HepG2 (cell line): ENCODE measurements at regions not wholly inside any gene's neighbourhood (a gene's known extent, or its start where the extent isn't known, plus 50 kb on each side); places are given as distances from the start of the nearest gene placed in this dataset.

ENCODE experiments used
- ATAC-seq: fragments of 200-7000 bp; cut with Tn5 transposase; 3 replicates; pipeline ENCODE4 v1.9.1; 2020; ENCODE audit warnings: mild to moderate bottlenecking, moderate library complexity
- BruUV-seq: library from RNA; stranded (reverse); fragments of 400-500 nt; replicated peaks from 2 replicates; lab custom pipeline; 2021; lab: Mats Ljungman, UMichigan
- CTCF ChIA-PET: fragments of 300-600 bp; formaldehyde crosslinking; extraction: SDS; loops from one replicate; lab custom pipeline; 2021; ENCODE audit warnings: low total read pairs, inconsistent platforms, low intra/inter-chr PET ratio; lab: Yijun Ruan, JAX
- POLR2A ChIA-PET: fragments of 350-600 bp; sonication (Branson Sonifier 250); formaldehyde crosslinking; loops from one replicate; lab custom pipeline; 2020; ENCODE audit warnings: antibody characterized with exemption, inconsistent platforms; lab: Yijun Ruan, JAX
- DNase-seq: peaks from one replicate; pipeline ENCODE4 v3.0.0-alpha.2; 2015; ENCODE audit warnings: low spot score
- FAIRE-seq: peaks from 3 replicates; lab custom pipeline; 2011; peaks lifted over from hg19 to GRCh38; lab: Jason Lieb, UNC
- H2AFZ ChIP-seq: one replicate; pipeline ENCODE4 v1.6.1; 2011; ENCODE audit warnings: low read length, inconsistent platforms
- H3K27ac ChIP-seq: fragments of 300-600 bp; 3 replicates; pipeline ENCODE4 v1.8.0; 2011; ENCODE audit warnings: mixed run types, mild to moderate bottlenecking, mixed read lengths, low read length, inconsistent platforms; ENCODE audit not compliant: insufficient read depth; ENCODE audit errors: extremely low read length
- H3K27me3 ChIP-seq, 2 experiments: fragments of 200-600 bp in 1 of 2; 2 replicates in 1 of 2; 3 replicates in 1 of 2; pipeline versions ENCODE4 v1.6.0 to v1.8.0; 2011; ENCODE audit warnings: low read length in 2 of 2, mild to moderate bottlenecking in 2 of 2, moderate library complexity in 2 of 2, inconsistent platforms in 1 of 2; ENCODE audit not compliant: insufficient read depth in 2 of 2, control insufficient read depth in 1 of 2
- H3K36me3 ChIP-seq, 2 experiments: fragments of 200-600 bp in 1 of 2; replicated peaks in 1 of 2; 2 replicates in 1 of 2; 3 replicates in 1 of 2; pipeline versions ENCODE4 v1.5.1 to v1.8.0; 2011; ENCODE audit warnings: low read length in 2 of 2, inconsistent platforms in 1 of 2; ENCODE audit not compliant: insufficient read depth in 2 of 2, control insufficient read depth in 1 of 2
- H3K4me1 ChIP-seq: 2 replicates; pipeline ENCODE4 v1.5.1; 2012; ENCODE audit warnings: low read length, inconsistent platforms; ENCODE audit not compliant: insufficient read depth
- H3K4me2 ChIP-seq: 2 replicates; pipeline ENCODE4 v1.6.0; 2011; ENCODE audit warnings: low read depth, low read length, inconsistent platforms
- H3K4me3 ChIP-seq, 3 experiments: fragments of 200-600 bp in 1 of 3; sonication (generic), shearing (Covaris generic) in 1 of 3; replicated peaks in 1 of 3; 2 replicates each; pipeline ENCODE4 v1.5.1; 2011 to 2016; ENCODE audit warnings: low read length in 3 of 3, inconsistent platforms in 2 of 3, low read depth in 2 of 3, mild to moderate bottlenecking in 2 of 3, control low read depth in 1 of 3, mixed read lengths in 1 of 3; ENCODE audit not compliant: insufficient read depth in 1 of 3
- H3K79me2 ChIP-seq: one replicate; pipeline ENCODE4 v1.6.1; 2011; ENCODE audit warnings: low read length, inconsistent platforms; ENCODE audit not compliant: insufficient read depth
- H3K9ac ChIP-seq: 2 replicates; pipeline ENCODE4 v1.6.0; 2011; ENCODE audit warnings: mild to moderate bottlenecking, low read depth, low read length, inconsistent platforms; ENCODE audit not compliant: insufficient read depth
- H3K9me3 ChIP-seq: 2 replicates; pipeline ENCODE4 v1.5.1; 2012; ENCODE audit warnings: mild to moderate bottlenecking, low read length
- H4K20me1 ChIP-seq: 2 replicates; pipeline ENCODE4 v1.6.0; 2011; ENCODE audit warnings: inconsistent platforms, mild to moderate bottlenecking, low read length, moderate library complexity; ENCODE audit not compliant: insufficient read depth
- CCAR2 ChIP-seq: fragments of 200-400 bp; formaldehyde crosslinking; optimal IDR thresholded peaks from 2 replicates; pipeline ENCODE3; 2018; ENCODE audit warnings: low read depth, mild to moderate bottlenecking, low read length, moderate library complexity
- CREB3 ChIP-seq: sonication (generic); formaldehyde crosslinking; IDR thresholded peaks from 2 replicates; pipeline ENCODE4 v1.5.0; 2020; ENCODE audit warnings: missing genetic modification reagents
- FOXC1 ChIP-seq: sonication (generic); formaldehyde crosslinking; IDR thresholded peaks from 2 replicates; pipeline ENCODE4 v1.8.0; 2022; ENCODE audit warnings: mild to moderate bottlenecking, missing genetic modification reagents, borderline replicate concordance
- GMEB1 ChIP-seq: sonication (generic); formaldehyde crosslinking; IDR thresholded peaks from 2 replicates; pipeline ENCODE4 v1.5.1; 2020; ENCODE audit warnings: missing genetic modification reagents, mild to moderate bottlenecking, borderline replicate concordance
- JUN ChIP-seq: sonication (generic); formaldehyde crosslinking; IDR thresholded peaks from 2 replicates; pipeline ENCODE4 v1.4.0; 2020; ENCODE audit warnings: mild to moderate bottlenecking, missing genetic modification reagents
- MYPOP ChIP-seq: sonication (generic); formaldehyde crosslinking; IDR thresholded peaks from 2 replicates; pipeline ENCODE4 v1.8.1; 2023; ENCODE audit warnings: mild to moderate bottlenecking, moderate library complexity, missing genetic modification reagents
- POLR2G ChIP-seq: fragments of 200-400 bp; formaldehyde crosslinking; IDR thresholded peaks from 2 replicates; pipeline ENCODE4 v1.6.1; 2018; ENCODE audit warnings: mild to moderate bottlenecking, low read depth, low read length, moderate library complexity
- PRPF4 ChIP-seq: fragments of 200-400 bp; formaldehyde crosslinking; IDR thresholded peaks from 2 replicates; pipeline ENCODE4 v1.6.1; 2016; ENCODE audit warnings: low read length, low read depth; ENCODE audit not compliant: poor library complexity, severe bottlenecking
- RBM22 ChIP-seq: fragments of 200-400 bp; formaldehyde crosslinking; optimal IDR thresholded peaks from 2 replicates; pipeline ENCODE3; 2017; ENCODE audit warnings: mild to moderate bottlenecking, low read length, moderate library complexity
- SUZ12 ChIP-seq: fragments of 150-350 bp; IDR thresholded peaks from 2 replicates; pipeline ENCODE4 v1.6.1; 2014; ENCODE audit warnings: low read depth, low read length
- TSC22D2 ChIP-seq: sonication (generic); formaldehyde crosslinking; IDR thresholded peaks from 2 replicates; pipeline ENCODE4 v1.5.1; 2020; ENCODE audit warnings: missing genetic modification reagents, mild to moderate bottlenecking, borderline replicate concordance
- YEATS2 ChIP-seq: sonication (generic); formaldehyde crosslinking; IDR thresholded peaks from 2 replicates; pipeline ENCODE4 v1.4.0; 2020; ENCODE audit warnings: missing genetic modification reagents, borderline replicate concordance
- ZBTB34 ChIP-seq: sonication (generic); formaldehyde crosslinking; IDR thresholded peaks from 2 replicates; pipeline ENCODE4 v1.8.0; 2022; ENCODE audit warnings: mild to moderate bottlenecking, missing genetic modification reagents
- ZBTB44 ChIP-seq: sonication (generic); formaldehyde crosslinking; IDR thresholded peaks from 2 replicates; pipeline ENCODE4 v1.4.0; 2020; ENCODE audit warnings: missing genetic modification reagents
- ZFP90 ChIP-seq: sonication (generic); formaldehyde crosslinking; IDR thresholded peaks from 2 replicates; pipeline ENCODE4 v1.8.0; 2022; ENCODE audit warnings: missing genetic modification reagents, mild to moderate bottlenecking, inconsistent platforms, borderline replicate concordance
- ZNF382 ChIP-seq: sonication (generic); formaldehyde crosslinking; IDR thresholded peaks from 2 replicates; pipeline ENCODE4 v1.5.0; 2020; ENCODE audit warnings: missing genetic modification reagents, mild to moderate bottlenecking, borderline replicate concordance
- ZNF383 ChIP-seq: sonication (generic); formaldehyde crosslinking; IDR thresholded peaks from 2 replicates; pipeline ENCODE4 v1.4.0; 2020; ENCODE audit warnings: missing genetic modification reagents, mild to moderate bottlenecking, borderline replicate concordance
- ZNF570 ChIP-seq: sonication (generic); formaldehyde crosslinking; IDR thresholded peaks from 2 replicates; pipeline ENCODE4 v1.4.0; 2020; ENCODE audit warnings: mild to moderate bottlenecking, missing genetic modification reagents, borderline replicate concordance
- ZNF841 ChIP-seq: sonication (generic); formaldehyde crosslinking; IDR thresholded peaks from 2 replicates; pipeline ENCODE4 v1.8.1; 2023; ENCODE audit warnings: missing genetic modification reagents, borderline replicate concordance
- WGBS: methylation state at CpG from one replicate; pipeline ENCODE4 v1.1.6; 2017; ENCODE audit warnings: low lambda C conversion rate; 5-methylcytosine and 5-hydroxymethylcytosine counted together
- in situ Hi-C: cut with HindIII; loops from 2 replicates; pipeline ENCODE4 v1.10.0; 2017; ENCODE audit warnings: low pct_unique_long_range_greater_than_20kb; ENCODE audit not compliant: extremely low pct_ligation_motif_present
- intact Hi-C: fragments of 100-400 bp; cut with micrococcal nuclease; formaldehyde crosslinking; loops from one replicate; pipeline ENCODE4 v1.10.0; 2022; ENCODE audit not compliant: unreplicated experiment

- no peaks in the 10 kb centered on the region for H3K4me1 ChIP-seq
- FAIRE-seq, result no peak
- BruUV-seq, result no TSS peak
Measured at GRCh38 chr3:145692751-145693150, 468.2 kb downstream of the PLOD2 start.

GRCh38 chr3:145696011-145696410, 465.0 kb downstream of the PLOD2 start:
- BruUV-seq, result no TSS peak
- no peaks in the 10 kb centered on the region; a peak in 1 of 5 replicates for H3K27me3 ChIP-seq
- H3K9me3 ChIP-seq, result no peaks in the 10 kb centered on the region
- intact Hi-C loops (no loop called here), in situ Hi-C loops (no loop called here)
- H3K36me3 ChIP-seq, result no peaks in the 10 kb centered on the region
- H3K4me3 ChIP-seq, result no peak overlapping the region
- H3K9ac ChIP-seq, result no peak overlapping the region
- H4K20me1 ChIP-seq, result no peaks in the 10 kb centered on the region
- CTCF ChIA-PET, result no interaction called here
- POLR2A ChIA-PET, result no interaction called here
- DNase-seq (no peak), ATAC-seq (no peak), FAIRE-seq (no peak)
- no peak overlapping the region for H3K4me2 ChIP-seq
- H3K79me2 ChIP-seq, result no peaks in the 10 kb centered on the region
- no peak overlapping the region for H2AFZ ChIP-seq
- no peaks in the 10 kb centered on the region for H3K4me1 ChIP-seq
- H3K27ac ChIP-seq, result no peak overlapping the region
- TF ChIP-seq ZBTB34 (CRISPR knock-in tag), result no peak
- no peak for TF ChIP-seq JUN (CRISPR knock-in tag)
- TF ChIP-seq CREB3, result no peak
- TF ChIP-seq FOXC1 (CRISPR knock-in tag), result no peak
- TF ChIP-seq MYPOP (CRISPR knock-in tag), result no peak
- TF ChIP-seq TSC22D2 (CRISPR knock-in tag), result no peak
- no peak for TF ChIP-seq GMEB1 (CRISPR knock-in tag)
- TF ChIP-seq ZBTB44, result no peak

More at GRCh38 chr3:145692751-145693150, 468.2 kb downstream of the PLOD2 start:
- POLR2A ChIA-PET, result no interaction called here
- in situ Hi-C loops, result no loop called here
- 26% methylated on average over 2 of the region's 2 CpGs for WGBS
- Histone ChIP-seq H3K4me2 (no peak overlapping the region), H2AFZ (no peak overlapping the region), H3K79me2 (no peaks in the 10 kb centered on the region), H3K9ac (no peak overlapping the region), H3K36me3 (no peaks in the 10 kb centered on the region), H3K4me3 (no peak overlapping the region), H3K27ac (no peak overlapping the region), H3K9me3 (no peaks in the 10 kb centered on the region), H4K20me1 (no peaks in the 10 kb centered on the region), H3K27me3 (no peaks in the 10 kb centered on the region)
- DNase-seq (no peak), ATAC-seq (no peak)
- TF ChIP-seq ZNF383 (CRISPR knock-in tag), result no peak
- no peak for TF ChIP-seq ZNF382 (CRISPR knock-in tag)
- TF ChIP-seq ZNF570 (CRISPR knock-in tag), result no peak
- no peak for TF ChIP-seq CCAR2
- no peak for TF ChIP-seq ZFP90 (CRISPR knock-in tag)
- no peak for TF ChIP-seq POLR2G
- no peak for TF ChIP-seq RBM22
- no peak for TF ChIP-seq PRPF4
- TF ChIP-seq SUZ12, result no peak
- TF ChIP-seq ZNF841 (CRISPR knock-in tag), result no peak
- TF ChIP-seq YEATS2 (CRISPR knock-in tag), result no peak
- intact Hi-C loops, result no loop called here
- CTCF ChIA-PET, result no interaction called here
